ENCODE measurements at regions not wholly inside any gene's neighbourhood (a gene's known extent, or its start where the extent isn't known, plus 50 kb on each side); places are given as distances from the start of the nearest gene placed in this dataset.

DNA sequence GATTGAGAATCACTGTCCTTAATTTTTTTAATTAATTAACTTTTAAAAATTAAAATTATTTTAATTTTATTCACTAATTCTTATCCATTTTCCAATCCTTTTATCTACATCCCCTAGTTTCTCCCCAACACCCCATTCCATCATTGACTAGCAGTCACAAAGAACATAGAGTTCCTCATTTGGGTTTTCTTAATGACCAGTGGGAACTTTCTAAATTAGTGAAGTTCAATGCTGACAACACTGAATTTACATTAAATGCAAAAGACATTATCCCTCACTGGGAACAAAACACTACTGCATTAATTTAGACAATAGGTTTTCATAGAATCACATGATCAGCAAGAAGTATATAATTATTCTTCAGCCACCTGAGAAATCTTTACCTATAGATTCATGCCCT lies 80.6 kb upstream of the GLS start:
- TF ChIP-seq POLR2A (IDR thresholded peaks at IDR 0.05) (no peak), EP300 (IDR thresholded peaks at IDR 0.05) (no peak)
- TF ChIP-seq, protein P1, sequence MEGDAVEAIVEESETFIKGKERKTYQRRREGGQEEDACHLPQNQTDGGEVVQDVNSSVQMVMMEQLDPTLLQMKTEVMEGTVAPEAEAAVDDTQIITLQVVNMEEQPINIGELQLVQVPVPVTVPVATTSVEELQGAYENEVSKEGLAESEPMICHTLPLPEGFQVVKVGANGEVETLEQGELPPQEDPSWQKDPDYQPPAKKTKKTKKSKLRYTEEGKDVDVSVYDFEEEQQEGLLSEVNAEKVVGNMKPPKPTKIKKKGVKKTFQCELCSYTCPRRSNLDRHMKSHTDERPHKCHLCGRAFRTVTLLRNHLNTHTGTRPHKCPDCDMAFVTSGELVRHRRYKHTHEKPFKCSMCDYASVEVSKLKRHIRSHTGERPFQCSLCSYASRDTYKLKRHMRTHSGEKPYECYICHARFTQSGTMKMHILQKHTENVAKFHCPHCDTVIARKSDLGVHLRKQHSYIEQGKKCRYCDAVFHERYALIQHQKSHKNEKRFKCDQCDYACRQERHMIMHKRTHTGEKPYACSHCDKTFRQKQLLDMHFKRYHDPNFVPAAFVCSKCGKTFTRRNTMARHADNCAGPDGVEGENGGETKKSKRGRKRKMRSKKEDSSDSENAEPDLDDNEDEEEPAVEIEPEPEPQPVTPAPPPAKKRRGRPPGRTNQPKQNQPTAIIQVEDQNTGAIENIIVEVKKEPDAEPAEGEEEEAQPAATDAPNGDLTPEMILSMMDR (IDR thresholded peaks at IDR 0.05) = no peak
- Histone ChIP-seq H3K4me1 (ENCODE audit: insufficient read depth) (no peaks in the 10 kb centered on the region), H3K4me3 (no peak overlapping the region), H3K27me3 (no peaks in the 10 kb centered on the region), H3K36me3 (no peaks in the 10 kb centered on the region), H3K9me3 (no peaks in the 10 kb centered on the region), H3K27ac (no peak overlapping the region)
- intact Hi-C loops (cut with DNase I) = no loop called here
- DNase-seq = no peak

DNA sequence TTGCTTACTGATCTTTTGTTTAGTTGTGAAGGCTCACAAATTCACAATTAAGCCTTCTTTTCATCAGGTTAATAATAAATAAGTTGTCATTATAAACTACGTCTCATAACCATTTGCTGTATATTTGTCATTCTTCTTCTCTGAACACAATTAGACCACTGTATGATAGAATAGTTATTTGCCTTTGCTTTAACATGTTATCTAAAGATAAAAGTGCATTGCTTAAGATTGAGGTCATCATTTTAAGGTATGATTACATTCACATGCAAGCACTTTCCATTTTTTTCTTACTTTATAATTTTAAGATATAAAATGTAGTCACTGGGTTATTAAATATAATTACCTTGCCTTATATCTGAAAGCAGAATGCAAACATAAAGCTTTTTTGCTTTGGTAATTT lies 80.1 kb upstream of the GLS start:
- intact Hi-C loops (cut with DNase I) = no loop called here
- TF ChIP-seq, protein P1 (IDR thresholded peaks at IDR 0.05) = no peak
- TF ChIP-seq POLR2A (IDR thresholded peaks at IDR 0.05) (no peak), EP300 (IDR thresholded peaks at IDR 0.05) (no peak)
- Histone ChIP-seq H3K4me1 (ENCODE audit: insufficient read depth) (no peaks in the 10 kb centered on the region), H3K36me3 (no peaks in the 10 kb centered on the region), H3K9me3 (no peaks in the 10 kb centered on the region), H3K27ac (no peak overlapping the region), H3K27me3 (no peaks in the 10 kb centered on the region), H3K4me3 (no peak overlapping the region)
- WGBS, 3 donors = 81 to 88% (median 87%) methylated on average over 1 of the region's 1 CpG
- DNase-seq = no peak

DNA sequence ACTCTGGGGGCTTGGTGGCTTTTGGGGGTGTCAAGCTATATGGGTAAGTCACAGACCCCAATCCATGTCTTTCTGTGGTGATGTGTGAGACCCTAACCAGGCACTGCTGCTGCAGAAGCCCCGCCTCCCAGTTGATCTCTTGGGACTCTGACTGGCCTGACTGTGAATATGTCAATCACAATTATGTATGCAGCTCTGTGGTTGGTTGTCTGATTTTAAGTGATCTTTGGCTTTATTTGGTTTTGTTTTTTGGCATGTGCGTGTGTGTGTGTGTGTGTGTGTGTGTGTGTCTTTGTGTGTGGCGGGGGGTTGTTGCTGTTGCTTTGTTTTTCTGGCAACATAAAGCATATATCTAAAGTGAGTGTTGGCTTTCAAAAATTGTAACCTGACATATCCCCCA lies 78.5 kb upstream of the GLS start:
- intact Hi-C loops (cut with DNase I) = no loop called here
- H3K4me1 ChIP-seq (ENCODE audit: insufficient read depth) = no peaks in the 10 kb centered on the region
- 76 to 93% (median 84%) methylated on average over 3 of the region's 3 CpGs for WGBS, 3 donors
- no peak for DNase-seq
- no peak overlapping the region for H3K27ac ChIP-seq
- no peaks in the 10 kb centered on the region for H3K27me3 ChIP-seq
- no peak overlapping the region for H3K4me3 ChIP-seq
- no peaks in the 10 kb centered on the region for H3K36me3 ChIP-seq
- TF ChIP-seq EP300 (IDR thresholded peaks at IDR 0.05) = no peak
- no peak for TF ChIP-seq POLR2A (IDR thresholded peaks at IDR 0.05)
- TF ChIP-seq, protein P1 (IDR thresholded peaks at IDR 0.05) = no peak
- no peaks in the 10 kb centered on the region for H3K9me3 ChIP-seq

DNA sequence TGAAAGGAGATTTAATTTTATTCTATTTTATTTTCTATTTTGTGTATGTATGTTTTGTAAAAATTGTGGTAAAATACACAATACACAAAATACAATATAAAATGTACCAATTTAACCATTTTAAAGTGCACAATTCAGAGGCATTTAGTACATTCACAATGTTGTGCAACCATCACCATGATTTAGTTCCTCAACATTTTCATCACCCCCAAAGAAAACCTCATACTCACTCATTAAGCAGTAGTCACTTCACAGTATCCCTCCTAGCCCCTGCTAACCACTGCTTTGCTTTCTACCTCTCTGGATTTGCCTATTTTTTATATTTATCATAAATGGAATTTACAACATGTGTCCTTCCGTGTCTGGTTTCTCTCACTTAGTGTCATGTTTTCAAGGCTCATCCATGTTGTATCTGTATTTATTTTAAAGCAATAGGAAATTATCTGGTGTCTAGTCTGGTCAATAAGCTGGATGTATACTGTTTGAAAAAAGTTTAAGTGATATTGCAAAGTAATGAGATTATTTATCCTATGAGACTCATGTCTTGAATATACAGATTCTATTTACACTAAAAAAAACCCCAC lies 77.9 kb upstream of the GLS start:
- TF ChIP-seq POLR2A (IDR thresholded peaks at IDR 0.05) = no peak
- no peak for TF ChIP-seq EP300 (IDR thresholded peaks at IDR 0.05)
- H3K9me3 ChIP-seq = no peaks in the 10 kb centered on the region
- 44 to 59% (median 56%) methylated on average over 1 of the region's 1 CpG for WGBS, 3 donors
- no peak overlapping the region for H3K27ac ChIP-seq
- H3K4me3 ChIP-seq = no peak overlapping the region
- no peaks in the 10 kb centered on the region for H3K4me1 ChIP-seq (ENCODE audit: insufficient read depth)
- H3K36me3 ChIP-seq = no peaks in the 10 kb centered on the region
- DNase-seq = no peak
- intact Hi-C loops (cut with DNase I) = no loop called here
- H3K27me3 ChIP-seq = no peaks in the 10 kb centered on the region

DNA sequence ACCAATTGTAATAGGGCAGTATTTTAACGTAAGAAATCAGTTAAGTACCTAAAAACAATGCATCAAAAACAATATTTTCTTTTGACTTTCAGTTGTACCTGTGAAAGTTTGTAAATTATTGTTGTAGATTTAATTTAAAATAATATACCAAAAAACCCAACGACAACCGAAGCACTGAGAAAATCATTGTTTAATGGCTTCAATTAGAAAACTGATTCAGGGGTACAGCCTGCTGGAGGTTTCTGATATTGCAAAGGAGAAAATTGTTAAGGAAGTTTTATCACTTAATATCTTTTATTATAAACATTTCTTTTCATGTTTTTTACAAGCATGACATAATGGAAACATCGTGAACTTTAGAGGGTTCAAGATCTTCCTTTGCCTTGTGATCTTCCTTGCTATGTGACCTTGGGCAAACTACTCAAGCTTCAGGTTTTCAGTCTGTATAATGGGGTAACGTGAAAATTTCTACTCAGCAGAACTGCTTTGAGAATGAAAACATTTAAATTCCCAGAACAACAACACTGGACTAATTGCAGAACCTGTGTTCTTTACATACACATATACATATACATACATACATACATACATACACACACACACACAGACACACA lies 76.3 kb upstream of the GLS start:
- H3K27me3 ChIP-seq = no peaks in the 10 kb centered on the region
- H3K4me3 ChIP-seq = no peak overlapping the region
- no peak for DNase-seq
- TF ChIP-seq EP300 (IDR thresholded peaks at IDR 0.05) = no peak
- TF ChIP-seq POLR2A (IDR thresholded peaks at IDR 0.05) = no peak
- TF ChIP-seq, protein P1 (IDR thresholded peaks at IDR 0.05) = peak in 2 of 3 donors; percentile 53 to 70
- H3K4me1 ChIP-seq (ENCODE audit: insufficient read depth) = no peaks in the 10 kb centered on the region
- WGBS, 3 donors = 24 to 29% (median 25%) methylated on average over 5 of the region's 5 CpGs
- no peak overlapping the region for H3K27ac ChIP-seq
- no peaks in the 10 kb centered on the region for H3K9me3 ChIP-seq
- intact Hi-C loops (cut with DNase I) = no loop called here
- no peaks in the 10 kb centered on the region for H3K36me3 ChIP-seq
